H9 (cell line): ENCODE measurements at regions not wholly inside any gene's neighbourhood (a gene's known extent, or its start where the extent isn't known, plus 50 kb on each side); places are given as distances from the start of the nearest gene placed in this dataset.
"Not testable (repeated sequence)": the region's sequence is repeated elsewhere in the genome, so short reads cannot be mapped to it uniquely, and the experiment has no call there.

Source experiments
- DNase-seq: peaks from one replicate; pipeline ENCODE4 v3.0.0-alpha.2; 2017
- H2AFZ ChIP-seq: one replicate; pipeline ENCODE4 v1.6.1; 2013; ENCODE audit warnings: mild to moderate bottlenecking, low read length, control low read depth, moderate library complexity
- H2AK5ac ChIP-seq: 2 replicates; pipeline ENCODE4 v1.6.1; 2013; ENCODE audit warnings: low read length, control low read depth, mixed read lengths; ENCODE audit not compliant: insufficient read length
- H2BK120ac ChIP-seq: one replicate; pipeline ENCODE4 v1.6.1; 2013; ENCODE audit warnings: low read depth, mild to moderate bottlenecking, low read length, control low read depth, inconsistent platforms; ENCODE audit not compliant: poor library complexity, severe bottlenecking
- H2BK12ac ChIP-seq: 2 replicates; pipeline ENCODE4 v1.6.1; 2013; ENCODE audit warnings: low read length, control low read depth, mixed read lengths, low read depth; ENCODE audit not compliant: insufficient read length
- H2BK15ac ChIP-seq: 2 replicates; pipeline ENCODE4 v1.6.1; 2013; ENCODE audit warnings: low read depth, low read length, control low read depth
- H2BK20ac ChIP-seq: one replicate; pipeline ENCODE4 v1.6.1; 2013; ENCODE audit warnings: low read depth, mild to moderate bottlenecking, low read length, control low read depth, inconsistent platforms; ENCODE audit not compliant: poor library complexity, severe bottlenecking
- H2BK5ac ChIP-seq: 2 replicates; pipeline ENCODE4 v1.6.1; 2013; ENCODE audit warnings: low read length, control low read depth, mixed read lengths; ENCODE audit not compliant: insufficient read length
- H3K14ac ChIP-seq: 2 replicates; pipeline ENCODE4 v1.6.1; 2013; ENCODE audit warnings: low read length, control low read depth; ENCODE audit not compliant: insufficient read depth
- H3K18ac ChIP-seq: 2 replicates; pipeline ENCODE4 v1.6.1; 2013; ENCODE audit warnings: low read depth, mild to moderate bottlenecking, mixed read lengths, low read length, control low read depth; ENCODE audit not compliant: insufficient read length
- H3K23ac ChIP-seq: 2 replicates; pipeline ENCODE4 v1.6.1; 2013; ENCODE audit warnings: low read length, control low read depth, mixed read lengths, low read depth; ENCODE audit not compliant: insufficient read length
- H3K23me2 ChIP-seq: 2 replicates; pipeline ENCODE4 v1.6.1; 2013; ENCODE audit warnings: low read depth, mild to moderate bottlenecking, mixed read lengths, low read length, control low read depth; ENCODE audit not compliant: insufficient read length, poor library complexity, severe bottlenecking
- H3K27ac ChIP-seq: 2 replicates; pipeline ENCODE4 v1.5.1; 2013; ENCODE audit warnings: low read length, control low read depth, mixed read lengths, low read depth; ENCODE audit not compliant: insufficient read length
- H3K27me3 ChIP-seq: 2 replicates; pipeline ENCODE4 v1.6.1; 2013; ENCODE audit warnings: low read length, control low read depth, inconsistent platforms; ENCODE audit not compliant: insufficient read depth
- H3K4ac ChIP-seq: 2 replicates; pipeline ENCODE4 v1.6.1; 2013; ENCODE audit warnings: low read depth, mild to moderate bottlenecking, control low read depth, inconsistent platforms, low read length, moderate library complexity
- H3K4me1 ChIP-seq: 2 replicates; pipeline ENCODE4 v1.6.1; 2013; ENCODE audit warnings: low read length, control low read depth, inconsistent platforms; ENCODE audit not compliant: insufficient read depth
- H3K4me2 ChIP-seq: 2 replicates; pipeline ENCODE4 v1.6.1; 2013; ENCODE audit warnings: low read length, control low read depth, mixed read lengths; ENCODE audit not compliant: insufficient read length, insufficient read depth
- H3K56ac ChIP-seq: 2 replicates; pipeline ENCODE4 v1.6.1; 2013; ENCODE audit warnings: low read depth, mild to moderate bottlenecking, mixed read lengths, low read length, control low read depth; ENCODE audit not compliant: insufficient read length
- H3K79me1 ChIP-seq: 2 replicates; pipeline ENCODE4 v1.6.1; 2013; ENCODE audit warnings: low read depth, mild to moderate bottlenecking, moderate library complexity, low read length, control low read depth, inconsistent platforms; ENCODE audit not compliant: insufficient read depth, poor library complexity, severe bottlenecking
- H3K79me2 ChIP-seq: 2 replicates; pipeline ENCODE4 v1.6.1; 2013; ENCODE audit warnings: low read length, control low read depth, inconsistent platforms; ENCODE audit not compliant: insufficient read depth
- H3K9ac ChIP-seq: 2 replicates; pipeline ENCODE4 v1.6.1; 2013; ENCODE audit warnings: low read length, control low read depth, mixed read lengths; ENCODE audit not compliant: insufficient read length; ENCODE audit errors: extremely low read depth
- H3K9me3 ChIP-seq: one replicate; pipeline ENCODE4 v1.6.1; 2013; ENCODE audit warnings: low read depth, low read length, inconsistent platforms; ENCODE audit not compliant: control insufficient read depth
- H3T11ph ChIP-seq: one replicate; pipeline ENCODE4 v1.6.1; 2013; ENCODE audit warnings: mild to moderate bottlenecking, low read length, control low read depth, inconsistent platforms
- H4K20me1 ChIP-seq: one replicate; pipeline ENCODE4 v1.6.1; 2013; ENCODE audit not compliant: control insufficient read depth, insufficient read length, insufficient read depth
- H4K5ac ChIP-seq: 2 replicates; pipeline ENCODE4 v1.6.1; 2013; ENCODE audit warnings: low read depth, mild to moderate bottlenecking, mixed read lengths, low read length, control low read depth; ENCODE audit not compliant: insufficient read length
- H4K8ac ChIP-seq: replicated peaks from 2 replicates; pipeline ENCODE4 v1.6.1; 2013; ENCODE audit warnings: low read length, control low read depth, mixed read lengths, low read depth; ENCODE audit not compliant: insufficient read length
- H4K91ac ChIP-seq: 2 replicates; pipeline ENCODE4 v1.6.1; 2013; ENCODE audit warnings: low read depth, mild to moderate bottlenecking, moderate library complexity, mixed read lengths, low read length, control low read depth; ENCODE audit not compliant: insufficient read length
- H3K27ac Mint-ChIP-seq, 3 experiments: 2 replicates in 2 of 3; 3 replicates in 1 of 3; pipeline ENCODE4 v1.8.0; 2020 to 2021; ENCODE audit warnings: mixed read lengths in 3 of 3, mild to moderate bottlenecking in 1 of 3, moderate library complexity in 1 of 3
- H3K27me3 Mint-ChIP-seq: 2 replicates; pipeline ENCODE4 v1.8.0; 2021; ENCODE audit warnings: low read depth, mild to moderate bottlenecking, moderate library complexity, mixed read lengths
- H3K36me3 Mint-ChIP-seq, 3 experiments: 2 replicates in 2 of 3; 3 replicates in 1 of 3; pipeline ENCODE4 v1.8.0; 2020 to 2021; ENCODE audit warnings: low read depth in 3 of 3, mixed read lengths in 3 of 3; ENCODE audit not compliant: insufficient read depth in 1 of 3
- H3K4me1 Mint-ChIP-seq, 2 experiments: 2 replicates each; pipeline ENCODE4 v1.8.0; 2020; ENCODE audit warnings: mixed read lengths in 2 of 2
- H3K4me3 Mint-ChIP-seq, 2 experiments: 2 replicates in 1 of 2; 3 replicates in 1 of 2; pipeline ENCODE4 v1.8.0; 2020 to 2021; ENCODE audit warnings: mild to moderate bottlenecking in 2 of 2, mixed read lengths in 2 of 2, moderate library complexity in 1 of 2
- H3K9me3 Mint-ChIP-seq, 2 experiments: 2 replicates in 1 of 2; 3 replicates in 1 of 2; pipeline ENCODE4 v1.8.0; 2020; ENCODE audit warnings: mild to moderate bottlenecking in 2 of 2, mixed read lengths in 2 of 2, moderate library complexity in 1 of 2
- WGBS: extraction: QIAGEN DNeasy Blood & Tissue Kit; methylation state at CpG from one replicate; pipeline ENCODE4 v1.1.7; 2013; ENCODE audit warnings: missing lambda C conversion rate, low lambda C conversion rate, mixed read lengths; ENCODE audit not compliant: insufficient read length; ENCODE audit errors: extremely low coverage; 5-methylcytosine and 5-hydroxymethylcytosine counted together

GRCh38 chr17:22226932-22227331 lies 534.6 kb downstream of the KCNJ18 start:
- H3K9ac ChIP-seq, H3K14ac ChIP-seq, H3T11ph ChIP-seq, H4K20me1 ChIP-seq, H3K4me3 Mint-ChIP-seq, H3K79me1 ChIP-seq, H2BK120ac ChIP-seq, H3K27ac Mint-ChIP-seq, H3K9me3 ChIP-seq, H4K5ac ChIP-seq, H3K4me2 ChIP-seq, H3K23ac ChIP-seq, H3K27ac ChIP-seq, H4K91ac ChIP-seq, H2BK20ac ChIP-seq, H2AFZ ChIP-seq, H3K4me1 Mint-ChIP-seq, H3K27me3 ChIP-seq, H3K18ac ChIP-seq, H2BK12ac ChIP-seq, H3K27me3 Mint-ChIP-seq, H3K56ac ChIP-seq, H3K79me2 ChIP-seq, H2AK5ac ChIP-seq, H2BK5ac ChIP-seq, H3K4ac ChIP-seq, H4K8ac ChIP-seq, DNase-seq, H3K23me2 ChIP-seq, H3K4me1 ChIP-seq, H2BK15ac ChIP-seq: not testable (repeated sequence)
- H3K9me3 Mint-ChIP-seq: peaks cover 78 to 82% of the 10 kb centered on the region in 2 experiments
- peaks cover 5 to 18% (median 11%) of the 10 kb centered on the region in 3 experiments; a peak in 6 of 7 replicates for H3K36me3 Mint-ChIP-seq
- no CpG with 5 or more reads among the region's 3 CpGs for WGBS

DNA sequence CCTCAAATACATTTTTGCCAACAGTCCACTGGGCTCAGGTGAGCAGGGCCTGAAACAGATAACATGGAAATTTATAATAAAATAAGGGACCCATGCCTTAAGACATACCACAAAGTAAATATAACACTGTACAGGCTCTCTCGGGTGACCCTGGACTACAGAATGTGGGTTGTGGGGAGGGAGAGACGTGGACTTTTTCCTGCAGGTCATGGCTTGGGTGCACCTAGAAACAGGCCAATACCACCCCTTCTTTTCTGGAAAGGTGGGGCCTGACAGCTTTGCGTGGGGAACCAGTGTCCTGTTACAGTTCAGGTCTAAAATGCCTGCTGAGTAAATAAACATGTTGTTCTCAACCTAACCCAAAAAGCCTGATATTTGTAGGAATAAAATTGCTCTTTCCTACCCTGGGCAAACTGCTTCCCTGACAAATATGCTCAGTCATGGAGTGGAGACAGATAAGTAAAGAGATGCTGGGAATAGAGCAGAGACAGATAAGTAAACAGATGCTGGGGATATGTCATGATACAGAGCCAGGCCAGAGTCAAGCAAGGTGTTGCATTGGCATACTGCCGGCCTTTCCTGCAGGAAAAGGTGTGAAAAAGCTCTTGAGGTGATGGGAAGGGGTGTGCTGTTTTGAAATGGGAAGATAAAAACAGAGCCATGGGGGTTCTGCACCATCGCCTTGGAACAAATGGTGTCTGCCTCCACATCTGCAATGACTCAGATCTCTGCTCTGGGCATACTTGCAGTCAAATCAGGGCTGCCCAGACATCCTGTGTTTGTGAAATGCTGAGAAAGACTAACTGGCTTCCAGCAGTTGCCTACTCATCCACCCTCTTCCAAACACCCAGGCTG lies 535.6 kb downstream of the KCNJ18 start:
- H3K36me3 Mint-ChIP-seq: peaks cover 9 to 25% (median 11%) of the 10 kb centered on the region in 3 experiments
- H4K20me1 ChIP-seq, H3K18ac ChIP-seq, H3K9ac ChIP-seq, H3K79me1 ChIP-seq, H3K9me3 ChIP-seq, H3K27me3 Mint-ChIP-seq, H4K8ac ChIP-seq, H2BK15ac ChIP-seq, H4K91ac ChIP-seq, H4K5ac ChIP-seq, H2BK5ac ChIP-seq, DNase-seq, H3T11ph ChIP-seq, H2AK5ac ChIP-seq, H2BK20ac ChIP-seq, H3K4me3 Mint-ChIP-seq, H3K23me2 ChIP-seq, H3K79me2 ChIP-seq, H3K4ac ChIP-seq, H2BK12ac ChIP-seq, H3K27ac Mint-ChIP-seq, H3K14ac ChIP-seq, H3K27me3 ChIP-seq, H3K27ac ChIP-seq, H3K56ac ChIP-seq, H3K4me1 ChIP-seq, H3K4me2 ChIP-seq, H3K23ac ChIP-seq, H2BK120ac ChIP-seq, H3K4me1 Mint-ChIP-seq, H2AFZ ChIP-seq: not testable (repeated sequence)
- peaks cover 78 to 82% of the 10 kb centered on the region in 2 experiments for H3K9me3 Mint-ChIP-seq
- no CpG with 5 or more reads among the region's 5 CpGs for WGBS
